DMS79 treated with DMSO at 0.1 percent for 48 hours (cell line): ENCODE measurements at regions not wholly inside any gene's neighbourhood (a gene's known extent, or its start where the extent isn't known, plus 50 kb on each side); places are given as distances from the start of the nearest gene placed in this dataset.
"Not testable (repeated sequence)": the region's sequence is repeated elsewhere in the genome, so short reads cannot be mapped to it uniquely, and the experiment has no call there.

Source experiments
- DNase-seq: peaks from one replicate; lab custom pipeline; 2025; lab: John Stamatoyannopoulos, UW

DNA sequence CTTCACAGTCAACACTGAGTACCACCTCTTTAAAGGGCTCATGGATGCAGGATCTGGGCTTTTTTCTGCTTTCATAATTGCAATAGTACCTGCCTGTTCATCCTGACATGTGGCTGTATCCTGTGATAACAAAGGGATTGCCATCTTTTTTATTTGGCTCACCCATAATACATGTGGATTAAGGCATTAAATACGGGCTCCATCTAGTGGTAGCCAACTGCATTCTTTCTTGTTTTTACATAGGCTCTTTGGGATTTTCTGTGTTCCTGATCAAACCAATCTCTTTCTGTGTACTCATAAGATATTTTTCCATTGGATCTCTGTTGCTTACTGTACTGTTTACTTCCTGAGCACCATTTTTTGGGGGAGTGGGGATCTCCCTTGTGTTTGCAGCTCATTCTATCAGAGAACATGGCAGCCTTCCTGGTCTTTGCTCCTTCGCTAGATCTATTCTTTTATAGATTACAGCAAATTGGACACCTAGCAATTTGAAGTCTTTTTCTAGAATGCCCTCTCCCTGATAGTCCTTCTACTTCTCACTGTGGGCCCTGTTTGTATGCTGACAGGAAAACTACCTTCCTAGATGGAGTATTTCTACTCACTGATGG, 723.4 kb upstream of the MDGA2 start:
- no peak for DNase-seq

- no peak for DNase-seq
Observed at GRCh38 chr14:48391661-48392060, 716.3 kb upstream of the MDGA2 start.

DNA sequence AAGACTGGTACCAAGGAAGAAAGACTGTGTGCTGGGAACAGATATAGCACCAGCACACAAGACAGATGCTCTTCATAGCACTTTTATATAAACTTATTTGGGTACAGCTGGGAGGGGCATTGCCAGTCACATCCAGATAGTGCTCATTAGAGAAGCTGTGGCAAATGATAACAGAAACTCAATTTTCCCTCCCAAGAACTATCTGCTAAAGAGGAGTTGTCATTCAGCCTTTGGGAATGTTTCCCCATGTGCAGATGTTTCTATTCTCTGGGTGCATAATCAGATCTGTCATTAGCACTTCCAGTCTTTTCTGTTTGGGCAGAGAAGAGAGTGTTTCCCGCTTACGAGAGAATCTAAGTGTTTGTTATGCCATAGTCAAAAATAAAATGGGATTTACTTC, 714.9 kb upstream of the MDGA2 start:
- DNase-seq = no peak

DNA sequence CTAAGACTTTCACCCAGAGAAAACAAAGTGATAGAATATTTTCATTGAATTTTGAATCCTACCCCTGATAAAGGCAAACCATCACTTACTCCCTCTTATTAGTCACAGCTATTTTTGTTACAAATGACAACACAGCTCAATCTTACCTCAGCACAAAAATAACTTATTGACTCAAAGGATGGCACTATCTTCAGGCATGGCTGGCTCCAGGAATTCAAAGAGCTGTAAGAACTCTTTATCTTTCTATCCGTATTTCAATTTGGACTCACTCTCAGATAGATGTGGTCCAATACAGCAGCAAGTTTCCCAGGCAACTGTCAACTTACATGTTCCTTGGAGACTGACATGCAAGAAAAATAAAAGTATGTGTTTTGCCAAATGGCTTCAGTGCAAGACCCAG, 709.4 kb upstream of the MDGA2 start:
- DNase-seq = no peak

DNA sequence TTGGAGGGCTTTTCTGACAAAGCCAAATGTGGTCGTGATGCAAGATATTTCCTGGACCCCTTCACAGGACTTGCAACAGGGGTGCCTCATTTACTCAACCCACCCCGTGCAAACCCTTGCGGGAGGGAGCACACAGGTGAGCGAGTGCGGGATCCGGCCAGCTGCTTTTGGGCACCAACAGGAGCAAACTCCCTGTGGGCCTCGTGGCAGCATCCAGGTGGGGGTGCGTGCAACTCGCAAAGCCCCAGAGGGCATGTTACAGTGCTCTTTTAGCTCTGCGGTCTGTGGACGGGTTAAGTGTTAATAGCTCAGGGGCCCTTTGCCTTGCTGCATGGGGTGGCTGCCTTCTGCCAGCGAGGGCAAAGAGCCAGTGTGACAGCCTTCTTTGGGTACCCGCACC, 707.6 kb upstream of the MDGA2 start:
- DNase-seq = no peak

GRCh38 chr14:48378541-48378940, 703.1 kb upstream of the MDGA2 start:
- DNase-seq = no peak

DNA sequence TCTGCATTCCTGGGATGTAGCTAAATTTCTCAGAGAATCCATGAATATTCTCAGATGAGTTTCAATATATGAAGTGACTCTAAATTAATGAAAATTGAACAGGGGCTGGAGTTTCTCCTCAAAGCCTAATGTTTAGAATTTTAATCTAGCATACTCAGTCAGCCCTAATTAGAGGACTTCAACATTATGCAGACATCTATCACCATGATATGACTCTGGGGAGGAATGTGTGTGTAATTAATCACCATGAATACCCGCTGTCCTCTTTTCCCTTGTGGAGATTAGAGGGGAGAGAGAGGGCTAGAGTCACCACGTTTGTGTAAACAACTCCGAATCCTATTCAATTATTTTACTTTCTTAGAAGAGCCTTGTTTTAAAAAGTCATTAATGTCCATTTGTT, 698.6 kb upstream of the MDGA2 start:
- no peak for DNase-seq

DNA sequence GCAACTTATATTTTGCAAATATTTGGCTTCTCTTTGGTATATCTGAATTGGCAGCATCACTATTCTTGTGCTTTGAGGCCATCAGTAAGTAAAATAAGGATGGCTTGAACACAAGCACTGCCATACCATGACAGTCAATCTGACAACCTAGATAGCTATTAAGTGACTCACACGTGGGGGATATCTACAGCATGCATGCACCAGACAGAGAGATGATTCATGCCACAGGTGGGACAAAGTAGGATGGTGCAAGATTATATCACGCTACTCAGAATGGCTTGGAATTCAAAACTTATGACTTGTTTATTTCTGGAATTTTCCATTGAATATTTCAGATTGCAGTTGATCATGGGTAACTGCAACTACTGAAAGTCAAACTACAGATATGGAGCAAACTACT, 675.6 kb upstream of the MDGA2 start:
- no peak for DNase-seq

DNA sequence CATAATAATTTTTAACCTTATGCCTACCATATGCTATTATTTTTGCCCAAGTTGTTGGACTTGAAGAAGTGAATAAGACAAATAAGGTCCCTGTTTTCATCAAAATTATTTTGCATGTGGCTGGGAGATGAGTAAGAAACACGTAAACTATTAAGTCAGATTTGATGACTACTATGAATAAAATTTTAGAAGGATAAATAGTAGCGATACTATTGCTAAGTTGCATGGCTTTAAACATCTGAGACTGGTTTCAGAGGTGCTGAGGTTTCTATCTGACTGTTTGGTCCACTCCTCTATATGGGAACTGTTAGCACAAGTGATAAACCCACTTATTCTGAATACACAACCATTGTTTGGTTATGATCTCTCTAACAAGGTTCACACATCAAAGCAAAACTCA, 674.3 kb upstream of the MDGA2 start:
- no peak for DNase-seq

DNA sequence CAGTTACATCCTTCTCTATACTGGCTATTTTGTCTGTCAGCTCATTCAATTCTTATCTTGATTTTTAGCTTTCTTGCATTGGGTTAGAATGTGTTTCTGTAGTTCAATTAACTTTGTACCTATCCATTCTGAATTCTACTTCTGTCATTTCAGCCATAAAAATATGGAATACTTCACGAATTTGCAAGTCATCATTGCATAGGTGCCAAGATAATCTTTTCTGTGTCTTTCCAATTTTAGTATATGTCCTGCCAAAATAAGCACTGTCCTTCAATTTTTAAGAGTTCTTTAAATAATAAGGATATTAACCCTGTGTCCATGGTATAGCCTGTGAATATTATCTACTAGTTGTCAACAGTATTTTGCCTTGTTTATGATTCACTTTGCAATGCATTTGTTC, 665.7 kb upstream of the MDGA2 start:
- DNase-seq = no peak

- no peak for DNase-seq
Observed at GRCh38 chr14:48333221-48333920, 658.0 kb upstream of the MDGA2 start.

DNA sequence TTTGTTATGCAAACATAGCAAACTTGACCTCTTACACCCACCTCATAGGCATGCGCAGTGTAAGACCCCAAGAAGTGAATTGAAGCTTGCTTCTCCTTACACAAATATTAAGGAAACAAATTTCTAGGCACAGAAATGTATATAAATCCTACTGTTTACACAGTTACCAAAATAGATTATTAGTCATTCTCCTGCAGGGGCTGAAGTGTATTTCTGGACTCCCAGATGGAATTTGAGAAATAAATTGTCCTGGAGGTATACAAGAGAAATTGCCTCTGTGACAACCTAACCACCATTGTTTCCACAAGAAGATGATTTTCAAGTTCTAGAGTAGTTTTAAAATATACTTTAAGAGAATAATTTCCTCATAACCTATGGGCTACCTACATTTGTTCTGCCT, 656.0 kb upstream of the MDGA2 start:
- DNase-seq = no peak

- DNase-seq = no peak
Observed at GRCh38 chr14:48325486-48325885, 650.1 kb upstream of the MDGA2 start.

DNA sequence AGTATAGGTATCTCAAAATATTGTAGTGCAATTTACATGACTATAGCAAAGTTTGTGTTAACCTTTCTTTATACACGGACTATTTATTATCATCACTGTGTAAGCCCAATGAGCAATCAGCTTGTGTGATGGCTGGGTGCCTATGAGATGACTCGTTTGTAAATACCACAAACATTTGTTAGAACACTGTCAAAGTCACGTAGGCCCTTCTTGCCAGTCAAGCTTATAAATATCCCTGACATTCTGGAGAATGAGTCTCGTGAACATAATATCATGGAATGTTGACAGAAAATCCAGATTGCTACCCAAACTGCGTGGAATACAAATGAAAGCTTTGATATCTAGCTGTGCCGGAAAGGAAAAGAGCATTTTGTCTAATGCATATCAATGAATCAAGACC, 648.3 kb upstream of the MDGA2 start:
- no peak for DNase-seq

DNA sequence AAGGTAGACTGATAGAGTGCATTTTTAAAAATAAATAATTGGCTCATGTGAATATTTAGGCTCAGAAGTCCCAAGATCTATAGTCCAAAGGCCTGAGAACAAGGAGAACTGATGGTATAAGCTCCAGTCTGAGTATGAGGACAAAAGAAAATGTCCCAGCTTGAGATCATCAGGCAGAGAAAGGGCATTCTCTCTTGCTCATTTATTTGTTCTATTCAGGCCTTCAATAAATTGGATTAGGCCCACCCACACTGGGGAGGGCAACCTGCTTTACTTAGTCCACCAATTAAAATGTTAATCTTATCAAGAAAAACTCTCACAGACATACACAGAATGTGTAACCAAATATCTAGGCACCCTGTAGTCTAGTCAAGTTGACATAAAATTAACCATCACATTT, 644.4 kb upstream of the MDGA2 start:
- no peak for DNase-seq

DNA sequence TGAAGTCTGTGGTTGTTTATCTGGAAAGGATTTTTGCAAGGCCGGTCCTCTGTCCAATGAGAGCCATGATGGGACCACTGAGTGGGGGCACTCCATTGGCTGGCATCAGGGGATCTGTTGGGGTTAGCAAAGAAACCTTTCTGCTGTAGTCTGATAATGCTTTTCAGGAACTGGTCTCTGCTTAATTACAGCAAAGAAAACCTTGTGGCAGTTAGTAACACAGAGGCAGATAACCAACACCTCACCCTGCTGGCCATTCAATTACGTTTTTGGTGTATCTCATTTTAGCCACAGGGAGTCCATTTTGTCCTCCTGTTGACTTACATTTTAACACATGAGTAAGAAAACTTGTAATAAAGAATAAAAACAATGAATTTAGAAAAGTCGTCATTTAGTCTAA, 629.3 kb upstream of the MDGA2 start:
- no peak for DNase-seq

DNA sequence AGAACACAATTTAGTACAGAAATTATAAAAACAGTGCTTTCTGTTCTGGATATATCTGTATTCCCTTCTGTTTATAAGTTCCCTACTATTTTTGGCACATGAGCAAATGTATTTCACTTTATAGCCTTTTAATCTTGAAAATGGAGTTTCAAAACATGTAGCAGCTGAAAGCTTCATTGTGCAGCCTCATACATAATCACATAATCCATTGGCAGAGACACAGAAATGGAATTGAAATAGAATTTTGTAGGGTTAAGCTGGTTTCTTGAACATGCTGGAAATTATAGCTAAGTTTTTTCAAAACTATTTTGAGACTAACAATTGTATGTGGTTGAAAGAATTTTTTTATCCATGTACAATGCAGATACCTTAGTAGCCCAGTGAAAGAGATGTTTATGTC, 614.3 kb upstream of the MDGA2 start:
- no peak for DNase-seq

DNA sequence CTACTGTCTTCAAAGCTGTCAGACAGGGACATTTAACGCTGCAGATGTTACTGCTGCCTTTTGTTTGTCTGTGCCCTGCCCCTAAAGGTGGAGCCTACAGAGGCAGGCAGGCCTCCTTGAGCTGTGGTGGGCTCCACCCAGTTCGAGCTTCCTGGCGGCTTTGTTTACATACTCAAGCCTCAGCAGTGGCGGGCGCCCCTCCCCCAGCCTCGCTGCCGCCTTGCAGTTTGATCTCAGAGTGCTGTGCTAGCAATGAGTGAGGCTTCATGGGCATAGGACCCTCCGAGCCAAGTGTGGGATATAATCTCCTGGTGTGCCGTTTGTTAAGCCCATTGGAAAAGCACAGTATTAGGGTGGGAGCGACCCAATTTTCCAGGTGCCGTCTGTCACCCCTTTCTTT, 609.8 kb upstream of the MDGA2 start:
- DNase-seq = not testable (repeated sequence)

DNA sequence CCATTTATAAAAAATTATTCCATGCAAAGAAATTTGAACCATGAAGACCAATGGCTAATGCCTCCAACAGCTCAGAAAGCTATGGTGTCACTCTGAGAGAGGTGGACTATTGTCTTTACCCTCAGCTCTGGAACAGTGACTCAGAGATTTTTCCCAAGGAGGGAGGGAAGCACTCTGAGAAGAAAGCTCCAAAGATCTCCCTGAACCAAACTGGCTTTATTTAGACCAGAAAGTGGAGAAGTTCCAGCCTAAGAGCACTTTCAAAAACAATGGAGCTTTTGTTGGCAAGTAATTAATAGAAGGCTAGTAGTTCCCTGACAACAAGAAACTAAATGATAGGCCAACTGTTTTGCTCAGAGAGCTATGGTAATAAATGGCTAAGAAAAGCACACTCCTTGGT, 599.9 kb upstream of the MDGA2 start:
- DNase-seq = no peak

- DNase-seq = no peak
Observed at GRCh38 chr14:48274826-48275225, 599.4 kb upstream of the MDGA2 start.

DNA sequence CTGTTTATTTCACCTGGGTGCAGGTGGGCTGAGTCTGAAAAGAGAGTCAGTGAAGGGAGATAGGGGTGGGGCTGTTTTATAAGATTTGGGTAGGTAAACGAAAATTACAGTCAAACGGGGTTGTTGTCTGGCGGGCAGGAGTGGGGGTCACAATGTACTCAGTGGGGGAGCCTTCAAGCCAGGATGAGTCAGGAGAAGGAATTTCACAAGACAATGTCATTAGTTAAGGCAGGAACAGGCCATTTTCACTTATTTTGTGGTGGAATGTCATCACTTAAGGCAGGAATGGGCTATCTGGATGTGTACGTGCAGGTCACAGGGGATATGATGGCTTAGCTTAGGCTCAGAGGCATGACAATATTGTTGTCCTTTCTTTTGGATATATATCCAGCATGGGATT, 592.5 kb upstream of the MDGA2 start:
- not testable (repeated sequence) for DNase-seq

GRCh38 chr14:48266201-48266600, 590.8 kb upstream of the MDGA2 start:
- not testable (repeated sequence) for DNase-seq

DNA sequence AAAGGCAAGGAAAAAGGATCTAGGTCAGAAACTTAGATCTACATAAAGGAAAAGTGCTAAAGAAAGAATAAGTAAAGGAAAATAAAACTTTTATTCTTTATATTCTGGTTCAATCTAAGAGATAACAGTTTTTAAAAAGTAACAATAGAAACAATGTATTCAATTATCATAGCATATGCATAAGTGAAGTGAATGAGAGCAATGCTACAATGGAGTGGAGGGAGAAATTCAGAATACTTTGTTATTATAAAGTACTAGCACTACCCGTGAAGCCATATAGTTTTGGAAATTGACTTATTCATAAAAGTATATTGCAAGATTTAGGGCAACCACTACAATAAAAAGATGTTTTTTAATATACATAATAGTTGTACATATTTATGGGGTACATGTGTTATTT, 586.0 kb upstream of the MDGA2 start:
- DNase-seq = no peak
